GM12878 (cell line): ENCODE measurements at regions not wholly inside any gene's neighbourhood (a gene's known extent, or its start where the extent isn't known, plus 50 kb on each side); places are given as distances from the start of the nearest gene placed in this dataset.

ENCODE experiments used
- ATAC-seq: fragments of 200-7000 bp; cut with Tn5 transposase; 3 replicates; pipeline ENCODE4 v1.9.1; 2020; ENCODE audit warnings: mild to moderate bottlenecking, moderate library complexity
- BruUV-seq: library from RNA; stranded (reverse); fragments of 400-500 nt; replicated peaks from 2 replicates; lab custom pipeline; 2021; lab: Mats Ljungman, UMichigan
- CTCF ChIA-PET: fragments of 300-600 bp; sonication (Branson Sonifier 250); formaldehyde crosslinking; extraction: SDS; loops from one replicate; lab custom pipeline; 2021; ENCODE audit warnings: inconsistent platforms; lab: Yijun Ruan, JAX
- POLR2A ChIA-PET: fragments of 350-600 bp; formaldehyde crosslinking; extraction: SDS; loops from one replicate; lab custom pipeline; 2021; ENCODE audit warnings: inconsistent platforms; lab: Charles Lee
- RAD21 ChIA-PET: fragments of 300-600 bp; sonication (Branson Sonifier 250); formaldehyde crosslinking; loops from one replicate; lab custom pipeline; 2023; ENCODE audit warnings: antibody characterized with exemption; ENCODE audit not compliant: unreplicated experiment; lab: Charles Lee
- SMC1A ChIA-PET: fragments of 300-600 bp; sonication (Branson Sonifier 250); formaldehyde crosslinking; loops from one replicate; lab custom pipeline; 2023; ENCODE audit not compliant: unreplicated experiment, uncharacterized antibody; lab: Charles Lee
- DNase-seq: peaks from one replicate; pipeline ENCODE4 v3.0.0-alpha.2; 2011; ENCODE audit warnings: low read depth, low spot score
- FAIRE-seq: peaks from 3 replicates; lab custom pipeline; 2011; peaks lifted over from hg19 to GRCh38; lab: Jason Lieb, UNC
- H2AFZ ChIP-seq: 2 replicates; pipeline ENCODE4 v1.6.0; 2011; ENCODE audit warnings: low read depth, low read length, control low read depth; ENCODE audit not compliant: control insufficient read depth
- H3K27ac ChIP-seq: 2 replicates; pipeline ENCODE4 v1.5.1; 2011; ENCODE audit warnings: control low read depth; ENCODE audit not compliant: control insufficient read depth, insufficient read depth
- H3K27me3 ChIP-seq, 2 experiments: replicated peaks in 1 of 2; 2 replicates each; pipeline versions ENCODE4 v1.6.0 to v1.6.1; 2011; ENCODE audit warnings: low read length in 1 of 2; ENCODE audit not compliant: control insufficient read depth in 2 of 2, insufficient read depth in 2 of 2
- H3K36me3 ChIP-seq, 2 experiments: 2 replicates each; pipeline ENCODE4 v1.5.1; 2011; ENCODE audit warnings: low read length in 1 of 2; ENCODE audit not compliant: control insufficient read depth in 2 of 2, insufficient read depth in 2 of 2
- H3K4me1 ChIP-seq: 2 replicates; pipeline ENCODE4 v1.6.1; 2011; ENCODE audit warnings: mild to moderate bottlenecking, low read length, moderate library complexity, mixed read lengths; ENCODE audit not compliant: control insufficient read depth, insufficient read depth
- H3K4me2 ChIP-seq: 2 replicates; pipeline ENCODE4 v1.6.0; 2011; ENCODE audit warnings: control low read depth; ENCODE audit not compliant: control insufficient read depth, insufficient read depth
- H3K4me3 ChIP-seq: fragments of 200-600 bp; sonication (generic); 2 replicates; pipeline ENCODE4 v1.5.1; 2016
- H3K79me2 ChIP-seq: 2 replicates; pipeline ENCODE4 v1.6.0; 2011; ENCODE audit warnings: low read length; ENCODE audit not compliant: control insufficient read depth, insufficient read depth
- H3K9ac ChIP-seq: 2 replicates; pipeline ENCODE4 v1.8.0; 2011; ENCODE audit warnings: low read length, control low read depth, mixed read lengths; ENCODE audit not compliant: control insufficient read depth, insufficient read depth
- H3K9me3 ChIP-seq: replicated peaks from 3 replicates; pipeline ENCODE4 v1.5.1; 2011; ENCODE audit warnings: mild to moderate bottlenecking, low read length; ENCODE audit not compliant: control insufficient read depth, insufficient read depth
- H4K20me1 ChIP-seq: 2 replicates; pipeline ENCODE4 v1.6.0; 2011; ENCODE audit not compliant: control insufficient read depth, insufficient read depth
- ASH2L ChIP-seq: fragments of 300-600, 200-600 bp; sonication (generic); IDR thresholded peaks from 2 replicates; pipeline ENCODE4 v1.6.1; 2017; ENCODE audit warnings: low read depth, mild to moderate bottlenecking, borderline replicate concordance
- NBN ChIP-seq: fragments of 450-650 bp; IDR thresholded peaks from 2 replicates; pipeline ENCODE4 v1.6.1; 2016
- PML ChIP-seq: IDR thresholded peaks from 2 replicates; pipeline ENCODE4 v1.6.1; 2012; ENCODE audit warnings: low read length, inconsistent platforms
- POU2F2 ChIP-seq: IDR thresholded peaks from 3 replicates; pipeline ENCODE4 v1.6.1; 2011; ENCODE audit warnings: low read depth, mild to moderate bottlenecking, low read length, borderline replicate concordance
- SRF ChIP-seq, 2 experiments: IDR thresholded peaks; 2 replicates each; pipeline ENCODE4 v1.6.1; 2011; ENCODE audit warnings: low read depth in 2 of 2, low read length in 2 of 2, mild to moderate bottlenecking in 1 of 2, moderate library complexity in 1 of 2
- WGBS: methylation state at CpG from one replicate; pipeline ENCODE4 v1.1.6; 2016; ENCODE audit warnings: low lambda C conversion rate; ENCODE audit not compliant: insufficient replicate concordance, insufficient coverage; ENCODE audit errors: missing lambda C conversion rate; 5-methylcytosine and 5-hydroxymethylcytosine counted together
- in situ Hi-C: fragments of 300-500 bp; cut with MboI; formaldehyde crosslinking; loops from 9 replicates; pipeline ENCODE4 v1.14.3; 2018; ENCODE audit warnings: mixed read lengths
- intact Hi-C: fragments of 100-400 bp; cut with micrococcal nuclease; formaldehyde crosslinking; loops from one replicate; pipeline ENCODE4 v1.14.2; 2022; ENCODE audit not compliant: unreplicated experiment
- TF ChIP-seq, protein P1 (sequence below): fragments of 450-650 bp; IDR thresholded peaks from 2 replicates; pipeline ENCODE4 v1.6.1; 2016; ENCODE audit warnings: mild to moderate bottlenecking, moderate library complexity, borderline replicate concordance
- TF ChIP-seq, protein P2 (sequence below): IDR thresholded peaks from 2 replicates; pipeline ENCODE4 v1.6.1; 2012; ENCODE audit warnings: improper control_type of control experiment, low read depth, low read length; ENCODE audit not compliant: insufficient replicate concordance
- TF ChIP-seq, protein P3 (sequence below): fragments of 450-650 bp; IDR thresholded peaks from 2 replicates; pipeline ENCODE4 v1.6.1; 2018; ENCODE audit warnings: borderline replicate concordance, mild to moderate bottlenecking; ENCODE audit not compliant: partially characterized antibody

GRCh38 chr3:22627993-22628499, 575.1 kb upstream of the UBE2E2 start:
- WGBS, result 33% methylated on average over 3 of the region's 3 CpGs
- no TSS peak for BruUV-seq
- ChIA-PET CTCF (no interaction called here), SMC1A (interaction anchor here (0.5 kb wide), 2 partner anchors 13 to 1035 kb away, joined by 3 to 4 read pairs; no protein-coding TSS in a partner anchor), RAD21 (no interaction called here), POLR2A (no interaction called here)
- in situ Hi-C loops, result no loop called here
- TF ChIP-seq, protein P1, sequence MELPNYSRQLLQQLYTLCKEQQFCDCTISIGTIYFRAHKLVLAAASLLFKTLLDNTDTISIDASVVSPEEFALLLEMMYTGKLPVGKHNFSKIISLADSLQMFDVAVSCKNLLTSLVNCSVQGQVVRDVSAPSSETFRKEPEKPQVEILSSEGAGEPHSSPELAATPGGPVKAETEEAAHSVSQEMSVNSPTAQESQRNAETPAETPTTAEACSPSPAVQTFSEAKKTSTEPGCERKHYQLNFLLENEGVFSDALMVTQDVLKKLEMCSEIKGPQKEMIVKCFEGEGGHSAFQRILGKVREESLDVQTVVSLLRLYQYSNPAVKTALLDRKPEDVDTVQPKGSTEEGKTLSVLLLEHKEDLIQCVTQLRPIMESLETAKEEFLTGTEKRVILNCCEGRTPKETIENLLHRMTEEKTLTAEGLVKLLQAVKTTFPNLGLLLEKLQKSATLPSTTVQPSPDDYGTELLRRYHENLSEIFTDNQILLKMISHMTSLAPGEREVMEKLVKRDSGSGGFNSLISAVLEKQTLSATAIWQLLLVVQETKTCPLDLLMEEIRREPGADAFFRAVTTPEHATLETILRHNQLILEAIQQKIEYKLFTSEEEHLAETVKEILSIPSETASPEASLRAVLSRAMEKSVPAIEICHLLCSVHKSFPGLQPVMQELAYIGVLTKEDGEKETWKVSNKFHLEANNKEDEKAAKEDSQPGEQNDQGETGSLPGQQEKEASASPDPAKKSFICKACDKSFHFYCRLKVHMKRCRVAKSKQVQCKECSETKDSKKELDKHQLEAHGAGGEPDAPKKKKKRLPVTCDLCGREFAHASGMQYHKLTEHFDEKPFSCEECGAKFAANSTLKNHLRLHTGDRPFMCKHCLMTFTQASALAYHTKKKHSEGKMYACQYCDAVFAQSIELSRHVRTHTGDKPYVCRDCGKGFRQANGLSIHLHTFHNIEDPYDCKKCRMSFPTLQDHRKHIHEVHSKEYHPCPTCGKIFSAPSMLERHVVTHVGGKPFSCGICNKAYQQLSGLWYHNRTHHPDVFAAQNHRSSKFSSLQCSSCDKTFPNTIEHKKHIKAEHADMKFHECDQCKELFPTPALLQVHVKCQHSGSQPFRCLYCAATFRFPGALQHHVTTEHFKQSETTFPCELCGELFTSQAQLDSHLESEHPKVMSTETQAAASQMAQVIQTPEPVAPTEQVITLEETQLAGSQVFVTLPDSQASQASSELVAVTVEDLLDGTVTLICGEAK, result no peak
- TF ChIP-seq, protein P2, sequence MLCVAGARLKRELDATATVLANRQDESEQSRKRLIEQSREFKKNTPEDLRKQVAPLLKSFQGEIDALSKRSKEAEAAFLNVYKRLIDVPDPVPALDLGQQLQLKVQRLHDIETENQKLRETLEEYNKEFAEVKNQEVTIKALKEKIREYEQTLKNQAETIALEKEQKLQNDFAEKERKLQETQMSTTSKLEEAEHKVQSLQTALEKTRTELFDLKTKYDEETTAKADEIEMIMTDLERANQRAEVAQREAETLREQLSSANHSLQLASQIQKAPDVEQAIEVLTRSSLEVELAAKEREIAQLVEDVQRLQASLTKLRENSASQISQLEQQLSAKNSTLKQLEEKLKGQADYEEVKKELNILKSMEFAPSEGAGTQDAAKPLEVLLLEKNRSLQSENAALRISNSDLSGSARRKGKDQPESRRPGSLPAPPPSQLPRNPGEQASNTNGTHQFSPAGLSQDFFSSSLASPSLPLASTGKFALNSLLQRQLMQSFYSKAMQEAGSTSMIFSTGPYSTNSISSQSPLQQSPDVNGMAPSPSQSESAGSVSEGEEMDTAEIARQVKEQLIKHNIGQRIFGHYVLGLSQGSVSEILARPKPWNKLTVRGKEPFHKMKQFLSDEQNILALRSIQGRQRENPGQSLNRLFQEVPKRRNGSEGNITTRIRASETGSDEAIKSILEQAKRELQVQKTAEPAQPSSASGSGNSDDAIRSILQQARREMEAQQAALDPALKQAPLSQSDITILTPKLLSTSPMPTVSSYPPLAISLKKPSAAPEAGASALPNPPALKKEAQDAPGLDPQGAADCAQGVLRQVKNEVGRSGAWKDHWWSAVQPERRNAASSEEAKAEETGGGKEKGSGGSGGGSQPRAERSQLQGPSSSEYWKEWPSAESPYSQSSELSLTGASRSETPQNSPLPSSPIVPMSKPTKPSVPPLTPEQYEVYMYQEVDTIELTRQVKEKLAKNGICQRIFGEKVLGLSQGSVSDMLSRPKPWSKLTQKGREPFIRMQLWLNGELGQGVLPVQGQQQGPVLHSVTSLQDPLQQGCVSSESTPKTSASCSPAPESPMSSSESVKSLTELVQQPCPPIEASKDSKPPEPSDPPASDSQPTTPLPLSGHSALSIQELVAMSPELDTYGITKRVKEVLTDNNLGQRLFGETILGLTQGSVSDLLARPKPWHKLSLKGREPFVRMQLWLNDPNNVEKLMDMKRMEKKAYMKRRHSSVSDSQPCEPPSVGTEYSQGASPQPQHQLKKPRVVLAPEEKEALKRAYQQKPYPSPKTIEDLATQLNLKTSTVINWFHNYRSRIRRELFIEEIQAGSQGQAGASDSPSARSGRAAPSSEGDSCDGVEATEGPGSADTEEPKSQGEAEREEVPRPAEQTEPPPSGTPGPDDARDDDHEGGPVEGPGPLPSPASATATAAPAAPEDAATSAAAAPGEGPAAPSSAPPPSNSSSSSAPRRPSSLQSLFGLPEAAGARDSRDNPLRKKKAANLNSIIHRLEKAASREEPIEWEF, result no peak
- TF ChIP-seq ASH2L (no peak), NBN (no peak), PML (no peak), SRF (IDR thresholded peaks at IDR 0.05; ENCODE audit: low read depth in 2 of 2, low read length in 2 of 2) (no peak), POU2F2 (no peak)
- TF ChIP-seq, protein P3, sequence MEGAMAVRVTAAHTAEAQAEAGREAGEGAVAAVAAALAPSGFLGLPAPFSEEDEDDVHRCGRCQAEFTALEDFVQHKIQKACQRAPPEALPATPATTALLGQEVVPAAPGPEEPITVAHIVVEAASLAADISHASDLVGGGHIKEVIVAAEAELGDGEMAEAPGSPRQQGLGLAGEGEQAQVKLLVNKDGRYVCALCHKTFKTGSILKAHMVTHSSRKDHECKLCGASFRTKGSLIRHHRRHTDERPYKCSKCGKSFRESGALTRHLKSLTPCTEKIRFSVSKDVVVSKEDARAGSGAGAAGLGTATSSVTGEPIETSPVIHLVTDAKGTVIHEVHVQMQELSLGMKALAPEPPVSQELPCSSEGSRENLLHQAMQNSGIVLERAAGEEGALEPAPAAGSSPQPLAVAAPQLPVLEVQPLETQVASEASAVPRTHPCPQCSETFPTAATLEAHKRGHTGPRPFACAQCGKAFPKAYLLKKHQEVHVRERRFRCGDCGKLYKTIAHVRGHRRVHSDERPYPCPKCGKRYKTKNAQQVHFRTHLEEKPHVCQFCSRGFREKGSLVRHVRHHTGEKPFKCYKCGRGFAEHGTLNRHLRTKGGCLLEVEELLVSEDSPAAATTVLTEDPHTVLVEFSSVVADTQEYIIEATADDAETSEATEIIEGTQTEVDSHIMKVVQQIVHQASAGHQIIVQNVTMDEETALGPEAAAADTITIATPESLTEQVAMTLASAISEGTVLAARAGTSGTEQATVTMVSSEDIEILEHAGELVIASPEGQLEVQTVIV, result no peak
- no peaks in the 10 kb centered on the region for H3K36me3 ChIP-seq
- H2AFZ ChIP-seq, result no peak overlapping the region
- no peaks in the 10 kb centered on the region for H3K27me3 ChIP-seq
- intact Hi-C loops, result no loop called here
- ATAC-seq (no peak), DNase-seq (no peak), FAIRE-seq (no peak)
- H4K20me1 ChIP-seq, result no peaks in the 10 kb centered on the region
- no peaks in the 10 kb centered on the region for H3K79me2 ChIP-seq
- no peak overlapping the region for H3K4me2 ChIP-seq
- H3K4me1 ChIP-seq, result no peaks in the 10 kb centered on the region
- H3K4me3 ChIP-seq, result no peak overlapping the region
- no peaks in the 10 kb centered on the region for H3K9me3 ChIP-seq
- no peak overlapping the region for H3K27ac ChIP-seq
- no peak overlapping the region for H3K9ac ChIP-seq
